ENCODE measurements at regions not wholly inside any gene's neighbourhood (a gene's known extent, or its start where the extent isn't known, plus 50 kb on each side); places are given as distances from the start of the nearest gene placed in this dataset.
A peak's percentile ranks its signal among the peaks of the same experiment; 100 is the strongest.

DNA sequence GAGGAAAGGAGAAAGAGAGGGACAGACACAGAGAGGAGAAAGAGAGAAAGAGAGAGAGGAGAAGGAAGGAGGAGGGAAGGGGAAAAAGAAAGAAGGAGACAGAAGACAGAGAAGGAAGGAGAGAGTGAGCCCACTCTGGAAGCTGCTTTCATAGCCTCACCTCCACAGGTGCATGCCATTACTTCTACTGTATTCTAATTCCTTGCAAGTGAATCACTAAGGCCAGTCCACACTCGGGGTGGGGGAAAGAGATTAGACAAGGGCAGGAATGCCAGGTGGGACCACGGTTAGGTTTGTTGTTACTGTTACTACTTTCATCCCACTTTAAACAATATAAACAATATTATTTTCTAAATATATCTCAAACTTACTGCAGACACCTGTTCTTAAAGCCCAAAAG lies 684.5 kb upstream of the ARGLU1 start:
- TF ChIP-seq, protein P1, sequence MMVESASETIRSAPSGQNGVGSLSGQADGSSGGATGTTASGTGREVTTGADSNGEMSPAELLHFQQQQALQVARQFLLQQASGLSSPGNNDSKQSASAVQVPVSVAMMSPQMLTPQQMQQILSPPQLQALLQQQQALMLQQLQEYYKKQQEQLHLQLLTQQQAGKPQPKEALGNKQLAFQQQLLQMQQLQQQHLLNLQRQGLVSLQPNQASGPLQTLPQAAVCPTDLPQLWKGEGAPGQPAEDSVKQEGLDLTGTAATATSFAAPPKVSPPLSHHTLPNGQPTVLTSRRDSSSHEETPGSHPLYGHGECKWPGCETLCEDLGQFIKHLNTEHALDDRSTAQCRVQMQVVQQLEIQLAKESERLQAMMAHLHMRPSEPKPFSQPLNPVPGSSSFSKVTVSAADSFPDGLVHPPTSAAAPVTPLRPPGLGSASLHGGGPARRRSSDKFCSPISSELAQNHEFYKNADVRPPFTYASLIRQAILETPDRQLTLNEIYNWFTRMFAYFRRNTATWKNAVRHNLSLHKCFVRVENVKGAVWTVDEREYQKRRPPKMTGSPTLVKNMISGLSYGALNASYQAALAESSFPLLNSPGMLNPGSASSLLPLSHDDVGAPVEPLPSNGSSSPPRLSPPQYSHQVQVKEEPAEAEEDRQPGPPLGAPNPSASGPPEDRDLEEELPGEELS (CRISPR knock-in tag; IDR thresholded peaks at IDR 0.05): no peak
- TF ChIP-seq, protein P2, sequence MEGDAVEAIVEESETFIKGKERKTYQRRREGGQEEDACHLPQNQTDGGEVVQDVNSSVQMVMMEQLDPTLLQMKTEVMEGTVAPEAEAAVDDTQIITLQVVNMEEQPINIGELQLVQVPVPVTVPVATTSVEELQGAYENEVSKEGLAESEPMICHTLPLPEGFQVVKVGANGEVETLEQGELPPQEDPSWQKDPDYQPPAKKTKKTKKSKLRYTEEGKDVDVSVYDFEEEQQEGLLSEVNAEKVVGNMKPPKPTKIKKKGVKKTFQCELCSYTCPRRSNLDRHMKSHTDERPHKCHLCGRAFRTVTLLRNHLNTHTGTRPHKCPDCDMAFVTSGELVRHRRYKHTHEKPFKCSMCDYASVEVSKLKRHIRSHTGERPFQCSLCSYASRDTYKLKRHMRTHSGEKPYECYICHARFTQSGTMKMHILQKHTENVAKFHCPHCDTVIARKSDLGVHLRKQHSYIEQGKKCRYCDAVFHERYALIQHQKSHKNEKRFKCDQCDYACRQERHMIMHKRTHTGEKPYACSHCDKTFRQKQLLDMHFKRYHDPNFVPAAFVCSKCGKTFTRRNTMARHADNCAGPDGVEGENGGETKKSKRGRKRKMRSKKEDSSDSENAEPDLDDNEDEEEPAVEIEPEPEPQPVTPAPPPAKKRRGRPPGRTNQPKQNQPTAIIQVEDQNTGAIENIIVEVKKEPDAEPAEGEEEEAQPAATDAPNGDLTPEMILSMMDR (IDR thresholded peaks at IDR 0.05): no peak
- no peak for TF ChIP-seq PRDM15 (CRISPR knock-in tag; IDR thresholded peaks at IDR 0.05)
- TF ChIP-seq, protein P3, sequence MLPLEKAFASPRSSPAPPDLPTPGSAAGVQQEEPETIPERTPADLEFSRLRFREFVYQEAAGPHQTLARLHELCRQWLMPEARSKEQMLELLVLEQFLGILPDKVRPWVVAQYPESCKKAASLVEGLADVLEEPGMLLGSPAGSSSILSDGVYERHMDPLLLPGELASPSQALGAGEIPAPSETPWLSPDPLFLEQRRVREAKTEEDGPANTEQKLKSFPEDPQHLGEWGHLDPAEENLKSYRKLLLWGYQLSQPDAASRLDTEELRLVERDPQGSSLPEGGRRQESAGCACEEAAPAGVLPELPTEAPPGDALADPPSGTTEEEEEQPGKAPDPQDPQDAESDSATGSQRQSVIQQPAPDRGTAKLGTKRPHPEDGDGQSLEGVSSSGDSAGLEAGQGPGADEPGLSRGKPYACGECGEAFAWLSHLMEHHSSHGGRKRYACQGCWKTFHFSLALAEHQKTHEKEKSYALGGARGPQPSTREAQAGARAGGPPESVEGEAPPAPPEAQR (CRISPR knock-in tag; IDR thresholded peaks at IDR 0.05): no peak
- TF ChIP-seq NR3C1 (CRISPR knock-in tag; conservative IDR thresholded peaks at IDR 0.05; ENCODE audit: low read depth): no peak
- TF ChIP-seq ZNF512 (CRISPR knock-in tag; IDR thresholded peaks at IDR 0.05; ENCODE audit: borderline replicate concordance): peak; percentile 48; the same call in 1 of the 2 replicates
- POLR2A ChIA-PET: no interaction called here
- DNase-seq (ENCODE audit: low spot score): no peak
- Mint-ChIP-seq H3K27me3 (ENCODE audit: low read depth) (no peaks in the 10 kb centered on the region), H3K27ac (no peak overlapping the region), H3K4me1 (peaks cover 27% of the 10 kb centered on the region), H3K4me3 (no peak overlapping the region), H3K36me3 (no peaks in the 10 kb centered on the region), H3K9me3 (no peaks in the 10 kb centered on the region)
- ATAC-seq: peak; percentile 41; the same call in 1 of the 2 replicates
- CTCF ChIA-PET: interaction anchor here (1.6 kb wide), 1 partner anchor 49 kb away, joined by 5 read pairs; no protein-coding TSS in a partner anchor

DNA sequence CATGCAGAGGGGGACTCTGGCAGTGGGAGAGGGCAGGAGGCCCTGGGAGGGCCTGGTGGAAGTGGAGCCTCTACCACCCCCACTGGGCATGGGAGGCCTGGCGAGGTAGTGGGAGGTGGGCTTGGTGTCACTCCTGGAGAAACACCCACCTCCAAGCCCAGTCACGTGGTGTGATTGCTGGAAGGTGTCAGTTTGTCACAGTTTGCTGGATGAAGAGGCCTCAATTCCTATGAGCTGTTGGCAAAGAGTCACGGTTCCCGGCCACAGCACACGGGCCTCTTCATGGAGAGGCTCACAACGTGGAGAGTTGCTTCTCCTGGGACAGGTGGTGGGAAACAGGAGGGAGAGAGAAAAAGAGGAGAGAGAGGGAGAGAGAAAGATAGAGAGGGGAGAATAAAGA lies 684.1 kb upstream of the ARGLU1 start:
- Mint-ChIP-seq H3K9me3 (no peaks in the 10 kb centered on the region), H3K27me3 (ENCODE audit: low read depth) (no peaks in the 10 kb centered on the region), H3K27ac (no peak overlapping the region), H3K4me3 (no peak overlapping the region), H3K36me3 (no peaks in the 10 kb centered on the region), H3K4me1 (peaks cover 27% of the 10 kb centered on the region)
- ChIA-PET CTCF (interaction anchor here (1.4 to 1.6 kb wide), 2 partner anchors 14 to 49 kb away, joined by 4 to 5 read pairs; no protein-coding TSS in a partner anchor), POLR2A (no interaction called here)
- no peak for DNase-seq (ENCODE audit: low spot score)
- ATAC-seq: no peak
- no peak for TF ChIP-seq GRHL2 (CRISPR knock-in tag; IDR thresholded peaks at IDR 0.05; ENCODE audit: insufficient replicate concordance, severe bottlenecking)

DNA sequence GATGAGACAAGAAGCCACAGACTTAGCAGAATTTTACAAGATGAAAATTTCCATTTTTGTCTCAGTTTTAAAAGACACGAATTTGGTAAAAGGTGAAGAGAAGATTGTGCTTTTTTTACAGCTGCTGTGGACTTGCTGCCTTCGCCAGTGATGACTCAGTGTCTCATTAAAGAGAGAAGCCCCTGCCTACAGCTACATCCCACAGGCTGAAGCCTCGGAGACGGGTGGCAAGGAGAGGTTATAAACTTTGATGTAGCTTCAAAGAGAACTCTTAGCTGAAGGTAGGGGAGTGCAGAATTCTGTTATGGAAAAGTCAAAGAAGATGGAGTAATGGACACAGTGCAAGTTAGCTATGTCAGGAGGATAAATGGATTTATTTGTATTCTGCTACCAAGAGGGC lies 683.4 kb upstream of the ARGLU1 start:
- Mint-ChIP-seq H3K4me1 (peaks cover 27% of the 10 kb centered on the region), H3K36me3 (no peaks in the 10 kb centered on the region), H3K27me3 (ENCODE audit: low read depth) (no peaks in the 10 kb centered on the region), H3K4me3 (no peak overlapping the region), H3K27ac (no peak overlapping the region), H3K9me3 (no peaks in the 10 kb centered on the region)
- no peak for DNase-seq (ENCODE audit: low spot score)
- TF ChIP-seq, protein P4, sequence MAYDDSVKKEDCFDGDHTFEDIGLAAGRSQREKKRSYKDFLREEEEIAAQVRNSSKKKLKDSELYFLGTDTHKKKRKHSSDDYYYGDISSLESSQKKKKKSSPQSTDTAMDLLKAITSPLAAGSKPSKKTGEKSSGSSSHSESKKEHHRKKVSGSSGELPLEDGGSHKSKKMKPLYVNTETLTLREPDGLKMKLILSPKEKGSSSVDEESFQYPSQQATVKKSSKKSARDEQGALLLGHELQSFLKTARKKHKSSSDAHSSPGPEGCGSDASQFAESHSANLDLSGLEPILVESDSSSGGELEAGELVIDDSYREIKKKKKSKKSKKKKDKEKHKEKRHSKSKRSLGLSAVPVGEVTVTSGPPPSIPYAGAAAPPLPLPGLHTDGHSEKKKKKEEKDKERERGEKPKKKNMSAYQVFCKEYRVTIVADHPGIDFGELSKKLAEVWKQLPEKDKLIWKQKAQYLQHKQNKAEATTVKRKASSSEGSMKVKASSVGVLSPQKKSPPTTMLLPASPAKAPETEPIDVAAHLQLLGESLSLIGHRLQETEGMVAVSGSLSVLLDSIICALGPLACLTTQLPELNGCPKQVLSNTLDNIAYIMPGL (CRISPR knock-in tag; IDR thresholded peaks at IDR 0.05): no peak
- no peak for TF ChIP-seq GTF2I (CRISPR knock-in tag; conservative IDR thresholded peaks at IDR 0.05)
- TF ChIP-seq, protein P5, sequence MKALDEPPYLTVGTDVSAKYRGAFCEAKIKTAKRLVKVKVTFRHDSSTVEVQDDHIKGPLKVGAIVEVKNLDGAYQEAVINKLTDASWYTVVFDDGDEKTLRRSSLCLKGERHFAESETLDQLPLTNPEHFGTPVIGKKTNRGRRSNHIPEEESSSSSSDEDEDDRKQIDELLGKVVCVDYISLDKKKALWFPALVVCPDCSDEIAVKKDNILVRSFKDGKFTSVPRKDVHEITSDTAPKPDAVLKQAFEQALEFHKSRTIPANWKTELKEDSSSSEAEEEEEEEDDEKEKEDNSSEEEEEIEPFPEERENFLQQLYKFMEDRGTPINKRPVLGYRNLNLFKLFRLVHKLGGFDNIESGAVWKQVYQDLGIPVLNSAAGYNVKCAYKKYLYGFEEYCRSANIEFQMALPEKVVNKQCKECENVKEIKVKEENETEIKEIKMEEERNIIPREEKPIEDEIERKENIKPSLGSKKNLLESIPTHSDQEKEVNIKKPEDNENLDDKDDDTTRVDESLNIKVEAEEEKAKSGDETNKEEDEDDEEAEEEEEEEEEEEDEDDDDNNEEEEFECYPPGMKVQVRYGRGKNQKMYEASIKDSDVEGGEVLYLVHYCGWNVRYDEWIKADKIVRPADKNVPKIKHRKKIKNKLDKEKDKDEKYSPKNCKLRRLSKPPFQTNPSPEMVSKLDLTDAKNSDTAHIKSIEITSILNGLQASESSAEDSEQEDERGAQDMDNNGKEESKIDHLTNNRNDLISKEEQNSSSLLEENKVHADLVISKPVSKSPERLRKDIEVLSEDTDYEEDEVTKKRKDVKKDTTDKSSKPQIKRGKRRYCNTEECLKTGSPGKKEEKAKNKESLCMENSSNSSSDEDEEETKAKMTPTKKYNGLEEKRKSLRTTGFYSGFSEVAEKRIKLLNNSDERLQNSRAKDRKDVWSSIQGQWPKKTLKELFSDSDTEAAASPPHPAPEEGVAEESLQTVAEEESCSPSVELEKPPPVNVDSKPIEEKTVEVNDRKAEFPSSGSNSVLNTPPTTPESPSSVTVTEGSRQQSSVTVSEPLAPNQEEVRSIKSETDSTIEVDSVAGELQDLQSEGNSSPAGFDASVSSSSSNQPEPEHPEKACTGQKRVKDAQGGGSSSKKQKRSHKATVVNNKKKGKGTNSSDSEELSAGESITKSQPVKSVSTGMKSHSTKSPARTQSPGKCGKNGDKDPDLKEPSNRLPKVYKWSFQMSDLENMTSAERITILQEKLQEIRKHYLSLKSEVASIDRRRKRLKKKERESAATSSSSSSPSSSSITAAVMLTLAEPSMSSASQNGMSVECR (CRISPR knock-in tag; IDR thresholded peaks at IDR 0.05; ENCODE audit: borderline replicate concordance): no peak
- TF ChIP-seq NR2C2 (CRISPR knock-in tag; IDR thresholded peaks at IDR 0.05): no peak
- TF ChIP-seq IRF2 (CRISPR knock-in tag; IDR thresholded peaks at IDR 0.05; ENCODE audit: borderline replicate concordance, low read depth): no peak
- no peak for TF ChIP-seq CBFB (CRISPR knock-in tag; IDR thresholded peaks at IDR 0.05; ENCODE audit: low read depth)
- no peak for TF ChIP-seq ZNF317 (CRISPR knock-in tag; IDR thresholded peaks at IDR 0.05; ENCODE audit: borderline replicate concordance, low read depth)
- no peak for ATAC-seq
- ChIA-PET POLR2A (no interaction called here), CTCF (interaction anchor here (1.4 kb wide), 1 partner anchor 13 kb away, joined by 4 read pairs; no protein-coding TSS in a partner anchor)
